Breast epithelium (tissue), 3 donors: ENCODE measurements at regions not wholly inside any gene's neighbourhood (a gene's known extent, or its start where the extent isn't known, plus 50 kb on each side); places are given as distances from the start of the nearest gene placed in this dataset.

Experiments used
- CTCF ChIP-seq, 3 donors: fragments of 450-650 bp; IDR thresholded peaks; one replicate each; pipeline ENCODE4 v1.5.1; 2016 to 2017; ENCODE audit warnings: antibody characterized with exemption in 3 of 3, mild to moderate bottlenecking in 3 of 3, moderate library complexity in 3 of 3
- POLR2A ChIP-seq: fragments of 450-650 bp; IDR thresholded peaks from one replicate; pipeline ENCODE4 v1.6.1; 2016; ENCODE audit warnings: antibody characterized with exemption, mild to moderate bottlenecking, moderate library complexity
- POLR2AphosphoS5 ChIP-seq, 3 donors: sonication (generic); formaldehyde crosslinking; IDR thresholded peaks; one replicate each; pipeline ENCODE4 v1.6.1; 2017; ENCODE audit warnings: antibody characterized with exemption in 3 of 3

- TF ChIP-seq CTCF (IDR thresholded peaks at IDR 0.05) (no peak), POLR2A (no peak), POLR2AphosphoS5 (IDR thresholded peaks at IDR 0.05) (no peak)
Observed at GRCh38 chr7:1336509-1336908, 103.8 kb downstream of the UNCX start.
